HG02571 (cell line): ENCODE measurements at regions not wholly inside any gene's neighbourhood (a gene's known extent, or its start where the extent isn't known, plus 50 kb on each side); places are given as distances from the start of the nearest gene placed in this dataset.

Source experiments
- ATAC-seq: cut with Tn5 transposase; IDR thresholded peaks from one replicate; pipeline ENCODE4 v1.9.1; 2021; ENCODE audit warnings: mild to moderate bottlenecking, moderate library complexity; ENCODE audit not compliant: unreplicated experiment

- no peak for ATAC-seq
Observed at GRCh38 chr22:47610281-47610680, 847.8 kb downstream of the TBC1D22A start.

GRCh38 chr22:47609653-47610052, 847.2 kb downstream of the TBC1D22A start:
- ATAC-seq = no peak

DNA sequence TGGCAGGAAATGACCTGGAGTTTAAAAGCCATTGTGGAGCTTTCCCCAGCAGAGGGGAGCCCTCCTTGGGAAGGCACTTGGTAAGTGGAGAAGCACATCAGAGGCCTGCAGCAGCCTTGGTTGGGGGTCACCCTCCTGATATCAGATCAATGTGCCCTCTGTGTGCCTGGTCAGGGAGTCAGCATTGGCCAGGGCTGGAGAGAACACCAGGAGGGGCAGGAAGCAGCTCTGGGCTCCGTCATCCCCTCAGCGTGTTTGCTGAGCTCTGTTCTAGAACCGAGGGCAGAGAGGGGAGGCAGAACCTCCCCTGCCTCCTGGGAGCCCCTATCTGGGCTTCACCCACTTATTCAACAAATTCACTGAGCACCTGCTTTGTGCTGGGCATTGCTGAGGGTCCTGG, 846.0 kb downstream of the TBC1D22A start:
- no peak for ATAC-seq

- ATAC-seq = no peak
Observed at GRCh38 chr22:47607486-47607885, 845.0 kb downstream of the TBC1D22A start.

GRCh38 chr22:47606426-47606825, 844.0 kb downstream of the TBC1D22A start:
- ATAC-seq = no peak

DNA sequence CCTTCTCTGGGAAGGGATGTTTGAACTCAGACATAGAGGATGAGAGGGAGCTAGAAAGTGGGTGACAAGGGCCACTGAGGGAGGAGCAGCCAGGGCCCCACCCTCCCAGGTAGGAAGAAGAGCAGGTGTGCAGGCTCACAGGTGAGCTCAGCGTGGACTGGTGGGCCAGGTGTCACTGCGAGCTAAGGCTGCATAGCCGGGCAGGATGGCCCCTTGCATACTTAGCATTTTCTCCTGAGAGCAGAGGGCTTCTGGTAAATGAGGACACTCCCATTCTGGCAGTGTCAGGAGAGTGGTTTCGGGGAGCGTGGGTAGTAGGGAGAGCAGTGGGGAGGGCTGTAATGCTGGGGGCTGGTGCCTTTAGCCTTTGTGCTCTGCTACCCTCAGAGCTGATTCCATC, 843.4 kb downstream of the TBC1D22A start:
- ATAC-seq = no peak

GRCh38 chr22:47605441-47605840, 843.0 kb downstream of the TBC1D22A start:
- no peak for ATAC-seq

GRCh38 chr22:47604563-47604962, 842.1 kb downstream of the TBC1D22A start:
- ATAC-seq = no peak

- ATAC-seq = no peak
Observed at GRCh38 chr22:47602732-47603131, 840.3 kb downstream of the TBC1D22A start.

GRCh38 chr22:47601666-47602065, 839.2 kb downstream of the TBC1D22A start:
- ATAC-seq = no peak

GRCh38 chr22:47600791-47601625, 838.6 kb downstream of the TBC1D22A start:
- ATAC-seq = no peak

DNA sequence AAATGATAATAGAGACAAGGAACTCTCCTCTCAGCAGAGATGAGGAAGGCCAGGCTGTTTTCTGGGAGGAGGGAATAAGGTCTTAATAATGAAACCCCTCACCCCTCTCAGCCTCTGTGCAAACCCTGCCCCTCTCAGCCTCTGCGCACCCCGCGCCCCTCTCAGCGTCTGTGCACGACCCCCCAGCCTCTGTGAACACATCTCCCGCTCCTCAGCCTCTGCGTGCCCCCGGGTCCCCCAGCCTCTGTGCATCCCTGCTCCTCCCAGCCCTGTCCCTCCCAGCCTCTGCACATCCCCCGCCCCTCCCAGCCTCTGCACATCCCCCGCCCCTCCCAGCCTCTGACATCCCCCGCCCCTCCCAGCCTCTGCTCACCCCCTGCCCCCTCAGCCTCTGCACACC, 837.8 kb downstream of the TBC1D22A start:
- no peak for ATAC-seq

- no peak for ATAC-seq
Observed at GRCh38 chr22:47599753-47600152, 837.3 kb downstream of the TBC1D22A start.

DNA sequence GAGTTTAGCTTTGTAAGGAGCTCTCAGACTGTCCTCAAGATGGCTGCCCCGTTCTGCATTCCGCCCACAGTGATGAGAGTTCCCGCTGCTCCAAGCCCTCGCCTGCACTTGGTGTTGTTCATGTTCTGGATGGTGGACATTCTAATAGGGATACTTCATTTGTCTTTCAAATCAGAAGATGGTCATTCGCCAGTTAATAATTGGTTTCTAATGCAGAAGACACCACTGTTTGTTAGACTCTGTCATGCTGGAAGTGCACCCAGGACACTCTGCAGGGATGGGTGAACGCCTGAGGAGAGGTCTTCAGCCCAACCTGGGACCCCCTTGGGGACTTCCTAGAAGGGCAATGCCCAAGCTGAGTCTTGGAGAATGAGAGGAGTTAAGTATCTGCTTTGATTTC, 836.4 kb downstream of the TBC1D22A start:
- ATAC-seq = no peak

DNA sequence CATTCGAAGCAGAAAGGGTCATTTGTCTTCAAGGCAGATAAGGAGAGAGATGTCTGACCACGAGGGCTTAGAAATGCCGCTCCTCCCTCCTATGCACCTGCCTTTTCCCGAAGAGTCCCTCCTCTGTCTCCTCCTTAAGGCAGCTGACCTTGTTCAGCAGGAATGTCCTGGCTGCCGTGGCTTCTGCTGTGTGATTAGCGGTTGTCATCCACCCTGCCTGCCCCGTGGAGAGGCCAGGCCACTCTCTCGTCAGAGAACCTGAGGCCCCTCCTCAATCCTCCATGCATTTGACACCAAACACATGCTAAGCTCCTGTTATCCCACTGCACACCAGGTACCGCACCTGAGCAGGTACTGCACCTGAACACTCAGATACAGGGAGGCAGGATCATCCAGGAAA, 834.6 kb downstream of the TBC1D22A start:
- ATAC-seq = no peak

DNA sequence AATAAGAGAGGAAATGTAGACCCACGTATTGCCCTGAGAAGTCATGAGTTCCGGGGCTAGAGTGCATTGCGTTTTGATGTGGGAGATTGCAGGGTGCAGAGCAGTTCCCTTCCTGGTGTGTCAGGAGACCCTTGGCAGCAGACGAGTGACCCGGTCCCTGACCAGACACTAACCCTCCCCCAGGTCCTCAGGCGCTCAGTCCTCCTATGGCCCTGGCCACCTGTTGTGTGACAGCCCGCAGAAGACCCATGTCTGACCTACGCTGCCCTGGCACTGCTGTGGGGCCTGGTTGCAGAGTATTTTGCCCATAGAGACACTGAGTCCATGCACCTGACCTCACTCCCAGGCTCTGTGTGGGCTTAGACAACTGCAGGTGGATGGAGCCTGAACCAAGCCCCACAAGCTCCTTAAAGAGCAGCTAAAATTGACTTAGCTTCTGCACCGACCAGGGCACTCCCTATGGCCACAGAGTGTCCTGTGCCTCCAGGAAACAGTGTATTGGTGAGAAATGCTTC, 833.8 kb downstream of the TBC1D22A start:
- ATAC-seq = no peak

DNA sequence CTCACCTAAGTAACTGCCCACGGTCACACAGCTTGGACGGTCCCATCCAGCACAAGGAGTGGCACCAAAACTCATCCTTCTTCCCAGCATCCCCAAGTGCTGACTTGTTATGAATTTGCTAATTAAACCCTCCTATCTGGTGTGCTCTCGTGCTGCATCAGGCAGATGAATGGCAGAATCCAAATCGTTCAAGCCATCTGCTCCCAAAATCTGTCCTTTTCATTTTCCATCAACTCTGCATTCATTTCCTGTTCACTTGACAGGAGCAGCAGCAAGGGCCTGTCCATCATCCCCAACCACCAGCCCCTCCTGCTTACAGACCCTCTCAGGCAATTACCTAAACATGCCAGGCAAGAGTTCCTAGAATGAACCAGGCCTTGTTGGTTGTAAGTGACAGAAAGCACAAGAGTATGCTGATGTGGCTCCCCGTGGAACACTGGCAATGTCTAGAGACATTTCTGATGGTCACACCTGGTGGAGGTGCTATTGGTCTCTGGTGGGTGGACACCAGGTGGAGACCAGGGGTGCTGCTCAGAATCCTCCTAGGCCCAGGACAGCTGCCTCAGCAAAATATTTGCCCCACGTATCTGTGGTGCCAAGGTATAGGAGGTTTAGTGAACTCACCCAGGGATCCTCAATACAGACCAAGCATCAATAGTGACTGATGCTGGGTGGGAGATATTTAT, 832.5 kb downstream of the TBC1D22A start:
- ATAC-seq = no peak

DNA sequence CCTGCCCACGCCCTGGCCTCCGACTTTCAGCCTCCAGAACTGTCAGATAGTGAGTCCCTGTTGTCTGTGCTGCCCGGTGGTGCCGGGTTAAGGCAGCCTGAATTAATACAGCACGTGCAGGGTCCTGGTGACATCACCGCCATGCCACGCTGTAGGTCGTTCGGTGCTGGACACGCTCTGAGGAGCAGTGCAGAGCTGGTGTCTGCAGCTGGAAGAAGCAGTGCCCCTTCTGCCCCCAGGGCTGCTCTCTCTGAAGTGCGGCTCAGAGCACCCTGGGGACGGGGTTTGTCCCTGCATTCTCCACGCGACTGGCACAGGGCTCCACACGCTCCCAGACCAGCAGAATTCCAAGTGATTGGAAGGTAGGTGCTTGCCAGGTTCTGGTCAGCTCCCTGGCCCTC, 831.5 kb downstream of the TBC1D22A start:
- ATAC-seq = no peak

GRCh38 chr22:47593291-47593690, 830.8 kb downstream of the TBC1D22A start:
- ATAC-seq = no peak

DNA sequence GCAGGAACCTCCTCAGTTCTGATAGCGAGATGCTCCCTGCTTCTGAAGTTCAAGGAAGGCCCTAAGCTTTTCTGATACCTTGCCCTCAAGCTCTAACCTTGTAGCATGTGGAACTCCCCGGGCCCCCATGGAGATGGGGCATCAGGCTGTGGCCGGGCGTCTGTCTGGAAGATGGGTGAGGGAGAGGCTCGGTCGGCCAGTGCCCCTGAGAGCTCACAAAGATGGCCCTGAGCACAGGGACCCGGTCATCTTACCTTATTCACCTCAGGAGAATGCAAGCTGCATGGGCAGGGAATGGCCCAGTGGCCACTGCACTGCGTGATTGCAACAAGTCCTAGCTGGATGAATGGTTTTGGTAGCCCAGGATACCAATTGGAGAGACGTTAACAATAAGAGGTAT, 830.3 kb downstream of the TBC1D22A start:
- ATAC-seq = no peak

GRCh38 chr22:47591709-47592108, 829.3 kb downstream of the TBC1D22A start:
- ATAC-seq = no peak

DNA sequence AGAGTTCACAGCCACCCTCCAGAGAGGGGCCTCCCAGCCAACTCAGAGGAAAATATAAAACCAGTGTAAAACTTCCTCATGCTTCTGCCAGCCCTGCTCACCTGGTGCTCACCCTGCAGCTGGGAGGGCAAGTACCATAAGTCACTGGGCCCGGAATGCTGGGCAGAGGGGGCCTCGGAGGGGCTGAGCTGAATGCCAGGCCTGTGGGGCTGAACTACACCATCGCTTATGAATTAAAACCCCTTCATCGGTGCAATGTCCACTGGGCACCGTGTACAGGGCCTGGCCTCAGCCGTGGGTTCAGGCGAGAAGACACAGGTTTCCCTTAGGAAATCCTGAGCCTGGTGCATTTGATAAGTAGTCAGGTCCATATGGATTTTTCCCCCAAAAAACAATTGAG, 828.6 kb downstream of the TBC1D22A start:
- ATAC-seq = no peak
